ENCODE measurements at regions not wholly inside any gene's neighbourhood (a gene's known extent, or its start where the extent isn't known, plus 50 kb on each side); places are given as distances from the start of the nearest gene placed in this dataset.
"Not testable (repeated sequence)": the region's sequence is repeated elsewhere in the genome, so short reads cannot be mapped to it uniquely, and the experiment has no call there.

- DNase-seq (ENCODE audit: low spot score), result no peak
Measured at GRCh38 chr13:19362946-19363510, 181.4 kb upstream of the TUBA3C start.

- DNase-seq (ENCODE audit: low spot score), result not testable (repeated sequence)
Measured at GRCh38 chr13:19359697-19360096, 178.1 kb upstream of the TUBA3C start.

- DNase-seq (ENCODE audit: low spot score), result peak; percentile 37
Measured at GRCh38 chr13:19345916-19346422, 164.3 kb upstream of the TUBA3C start.

GRCh38 chr13:19345158-19345557 is 163.5 kb upstream of the TUBA3C start:
- DNase-seq (ENCODE audit: low spot score), result no peak

GRCh38 chr13:19344585-19345120 is 163.0 kb upstream of the TUBA3C start:
- not testable (repeated sequence) for DNase-seq (ENCODE audit: low spot score)

GRCh38 chr13:19332378-19332777 is 150.8 kb upstream of the TUBA3C start:
- no peak for DNase-seq (ENCODE audit: low spot score)

GRCh38 chr13:19329365-19329764 is 147.7 kb upstream of the TUBA3C start:
- no peak for DNase-seq (ENCODE audit: low spot score)

- no peak for DNase-seq (ENCODE audit: low spot score)
Measured at GRCh38 chr13:19324325-19324724, 142.7 kb upstream of the TUBA3C start.

- DNase-seq (ENCODE audit: low spot score), result no peak
Measured at GRCh38 chr13:19321222-19321621, 139.6 kb upstream of the TUBA3C start.

- no peak for DNase-seq (ENCODE audit: low spot score)
Measured at GRCh38 chr13:19305434-19305833, 123.8 kb upstream of the TUBA3C start.

- no peak for DNase-seq (ENCODE audit: low spot score)
Measured at GRCh38 chr13:19289180-19289579, 107.6 kb upstream of the TUBA3C start.

GRCh38 chr13:19283836-19284235 is 102.2 kb upstream of the TUBA3C start:
- no peak for DNase-seq (ENCODE audit: low spot score)

GRCh38 chr13:19268331-19268730 is 86.7 kb upstream of the TUBA3C start:
- DNase-seq (ENCODE audit: low spot score), result no peak

GRCh38 chr13:19267746-19268145 is 86.1 kb upstream of the TUBA3C start:
- DNase-seq (ENCODE audit: low spot score), result no peak

GRCh38 chr13:19266979-19267378 is 85.4 kb upstream of the TUBA3C start:
- DNase-seq (ENCODE audit: low spot score), result no peak

GRCh38 chr13:19264711-19265110 is 83.1 kb upstream of the TUBA3C start:
- DNase-seq (ENCODE audit: low spot score), result no peak

GRCh38 chr13:19252381-19252780 is 70.8 kb upstream of the TUBA3C start:
- DNase-seq (ENCODE audit: low spot score), result no peak

- no peak for DNase-seq (ENCODE audit: low spot score)
Measured at GRCh38 chr13:19239114-19239860, 57.7 kb upstream of the TUBA3C start.
